Type B pancreatic cell (in vitro differentiated cells): ENCODE measurements at regions not wholly inside any gene's neighbourhood (a gene's known extent, or its start where the extent isn't known, plus 50 kb on each side); places are given as distances from the start of the nearest gene placed in this dataset.

Source experiments
- DNase-seq: peaks from one replicate; pipeline ENCODE4 v3.0.0; 2021; ENCODE audit warnings: mixed read lengths; ENCODE audit not compliant: unreplicated experiment; ENCODE audit errors: extremely low spot score
- H3K27ac Mint-ChIP-seq: 2 replicates; pipeline ENCODE4 v1.8.0; 2021; ENCODE audit warnings: mild to moderate bottlenecking, mixed read lengths
- H3K27me3 Mint-ChIP-seq: 2 replicates; pipeline ENCODE4 v1.8.0; 2021; ENCODE audit warnings: mixed read lengths
- H3K36me3 Mint-ChIP-seq: 2 replicates; pipeline ENCODE4 v1.8.0; 2021; ENCODE audit warnings: mixed read lengths
- H3K4me1 Mint-ChIP-seq: one replicate; pipeline ENCODE4 v1.8.0; 2021; ENCODE audit warnings: mixed read lengths; ENCODE audit not compliant: unreplicated experiment
- H3K4me3 Mint-ChIP-seq: 2 replicates; pipeline ENCODE4 v1.8.0; 2021; ENCODE audit warnings: mild to moderate bottlenecking, mixed read lengths
- H3K9me3 Mint-ChIP-seq: 2 replicates; pipeline ENCODE4 v1.8.0; 2021; ENCODE audit warnings: mixed read lengths
- CTCF ChIP-seq: fragments of 200-600 bp; sonication (generic); conservative IDR thresholded peaks from 2 replicates; pipeline ENCODE4 v1.5.0; 2021; ENCODE audit warnings: antibody characterized with exemption, mild to moderate bottlenecking

- Mint-ChIP-seq H3K27me3 (peaks cover 13% of the 10 kb centered on the region), H3K9me3 (no peaks in the 10 kb centered on the region), H3K36me3 (no peaks in the 10 kb centered on the region), H3K4me3 (no peak overlapping the region), H3K4me1 (no peaks in the 10 kb centered on the region), H3K27ac (no peak overlapping the region)
- no peak for DNase-seq
- TF ChIP-seq CTCF: no peak
These were observed 156.7 kb downstream of the NUAK1 start for GRCh38 chr12:105982022-105982421.

- no peaks in the 10 kb centered on the region for H3K36me3 Mint-ChIP-seq
- peaks cover 11% of the 10 kb centered on the region for H3K27me3 Mint-ChIP-seq
- H3K9me3 Mint-ChIP-seq: no peaks in the 10 kb centered on the region
- no peak for TF ChIP-seq CTCF
- no peaks in the 10 kb centered on the region for H3K4me1 Mint-ChIP-seq
- H3K4me3 Mint-ChIP-seq: no peak overlapping the region
- H3K27ac Mint-ChIP-seq: no peak overlapping the region
- no peak for DNase-seq
These were observed 155.0 kb downstream of the NUAK1 start for GRCh38 chr12:105983622-105984320.

- no peaks in the 10 kb centered on the region for H3K36me3 Mint-ChIP-seq
- H3K4me1 Mint-ChIP-seq: no peaks in the 10 kb centered on the region
- H3K27me3 Mint-ChIP-seq: peaks cover 16% of the 10 kb centered on the region
- no peak overlapping the region for H3K27ac Mint-ChIP-seq
- peaks cover 2% of the 10 kb centered on the region for H3K9me3 Mint-ChIP-seq
- DNase-seq: no peak
- no peak for TF ChIP-seq CTCF
- H3K4me3 Mint-ChIP-seq: no peak overlapping the region
These were observed 153.4 kb downstream of the NUAK1 start for GRCh38 chr12:105985383-105985782.

- no peak overlapping the region for H3K27ac Mint-ChIP-seq
- H3K4me3 Mint-ChIP-seq: no peak overlapping the region
- no peak for TF ChIP-seq CTCF
- peaks cover 23% of the 10 kb centered on the region for H3K27me3 Mint-ChIP-seq
- peaks cover 3% of the 10 kb centered on the region for H3K9me3 Mint-ChIP-seq
- no peaks in the 10 kb centered on the region for H3K4me1 Mint-ChIP-seq
- no peaks in the 10 kb centered on the region for H3K36me3 Mint-ChIP-seq
- DNase-seq: no peak
These were observed 151.7 kb downstream of the NUAK1 start for GRCh38 chr12:105986779-105987684.

GRCh38 chr12:105987685-105988035, 151.1 kb downstream of the NUAK1 start:
- H3K27ac Mint-ChIP-seq: no peak overlapping the region
- peaks cover 4% of the 10 kb centered on the region for H3K9me3 Mint-ChIP-seq
- H3K36me3 Mint-ChIP-seq: no peaks in the 10 kb centered on the region
- H3K4me3 Mint-ChIP-seq: no peak overlapping the region
- DNase-seq: no peak
- H3K4me1 Mint-ChIP-seq: peaks cover 3% of the 10 kb centered on the region
- peaks cover 29% of the 10 kb centered on the region for H3K27me3 Mint-ChIP-seq
- no peak for TF ChIP-seq CTCF
